ENCODE measurements at regions not wholly inside any gene's neighbourhood (a gene's known extent, or its start where the extent isn't known, plus 50 kb on each side); places are given as distances from the start of the nearest gene placed in this dataset.

DNA sequence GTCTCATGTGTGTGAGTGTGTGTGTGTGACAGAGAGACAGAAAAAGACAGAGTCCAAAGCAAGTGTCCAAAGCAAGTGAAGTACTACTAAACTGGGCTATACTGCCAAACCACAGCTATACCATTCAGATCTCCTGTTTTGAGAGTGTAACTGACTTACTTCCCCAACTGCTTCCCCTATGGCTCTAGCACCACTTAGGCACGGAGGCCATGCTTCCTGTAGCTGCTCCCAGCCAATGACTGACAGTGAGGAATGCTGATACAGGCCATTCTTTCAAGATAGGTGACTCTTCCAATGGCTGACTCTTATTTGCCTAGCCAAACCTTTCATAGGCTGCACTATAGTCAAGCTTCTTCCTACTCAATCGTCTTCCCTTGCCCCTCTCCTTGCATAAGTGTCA lies 393.2 kb downstream of the BCAT1 start:
- DNase-seq (ENCODE audit: low read depth), result no peak
- TF ChIP-seq, protein P1, sequence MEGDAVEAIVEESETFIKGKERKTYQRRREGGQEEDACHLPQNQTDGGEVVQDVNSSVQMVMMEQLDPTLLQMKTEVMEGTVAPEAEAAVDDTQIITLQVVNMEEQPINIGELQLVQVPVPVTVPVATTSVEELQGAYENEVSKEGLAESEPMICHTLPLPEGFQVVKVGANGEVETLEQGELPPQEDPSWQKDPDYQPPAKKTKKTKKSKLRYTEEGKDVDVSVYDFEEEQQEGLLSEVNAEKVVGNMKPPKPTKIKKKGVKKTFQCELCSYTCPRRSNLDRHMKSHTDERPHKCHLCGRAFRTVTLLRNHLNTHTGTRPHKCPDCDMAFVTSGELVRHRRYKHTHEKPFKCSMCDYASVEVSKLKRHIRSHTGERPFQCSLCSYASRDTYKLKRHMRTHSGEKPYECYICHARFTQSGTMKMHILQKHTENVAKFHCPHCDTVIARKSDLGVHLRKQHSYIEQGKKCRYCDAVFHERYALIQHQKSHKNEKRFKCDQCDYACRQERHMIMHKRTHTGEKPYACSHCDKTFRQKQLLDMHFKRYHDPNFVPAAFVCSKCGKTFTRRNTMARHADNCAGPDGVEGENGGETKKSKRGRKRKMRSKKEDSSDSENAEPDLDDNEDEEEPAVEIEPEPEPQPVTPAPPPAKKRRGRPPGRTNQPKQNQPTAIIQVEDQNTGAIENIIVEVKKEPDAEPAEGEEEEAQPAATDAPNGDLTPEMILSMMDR (conservative IDR thresholded peaks at IDR 0.05; ENCODE audit: low read length), result no peak
- H3K4me3 ChIP-seq (ENCODE audit: low read length), result no peak overlapping the region

DNA sequence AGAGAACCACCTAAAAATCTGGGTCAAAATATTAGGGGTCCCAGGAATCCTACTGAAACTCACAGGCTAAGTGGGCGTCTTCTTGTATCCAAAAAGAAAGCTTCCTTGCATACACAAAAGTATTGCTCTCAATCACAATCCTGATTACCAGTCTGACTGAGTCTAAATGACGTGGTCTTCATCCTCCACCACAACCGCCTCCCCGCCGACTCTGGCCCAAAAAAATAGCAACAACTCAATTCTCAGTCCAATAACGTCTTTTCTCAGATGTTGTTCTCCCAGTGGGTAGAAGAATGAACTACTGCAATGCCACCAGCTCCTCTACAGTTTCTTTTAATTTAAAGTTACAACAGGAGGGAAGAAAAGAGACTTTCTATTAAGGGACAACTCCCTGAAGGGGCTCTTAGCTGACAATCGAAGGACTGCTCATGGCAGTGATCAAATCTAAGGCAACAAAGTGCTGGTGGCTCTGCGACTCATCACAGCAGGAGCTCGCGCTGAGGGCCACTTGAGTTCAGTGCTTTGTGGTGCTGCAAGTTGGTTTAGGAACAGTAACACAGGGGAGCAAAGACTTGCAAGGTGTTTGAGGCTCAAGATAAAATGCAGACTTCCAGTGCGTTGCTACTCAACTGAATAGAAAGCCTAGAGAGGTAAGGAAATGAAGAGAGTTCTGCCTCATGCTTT lies 394.1 kb downstream of the BCAT1 start:
- H3K4me3 ChIP-seq (ENCODE audit: low read length), result no peak overlapping the region
- TF ChIP-seq, protein P1 (conservative IDR thresholded peaks at IDR 0.05; ENCODE audit: low read length), result no peak
- DNase-seq (ENCODE audit: low read depth), result no peak

DNA sequence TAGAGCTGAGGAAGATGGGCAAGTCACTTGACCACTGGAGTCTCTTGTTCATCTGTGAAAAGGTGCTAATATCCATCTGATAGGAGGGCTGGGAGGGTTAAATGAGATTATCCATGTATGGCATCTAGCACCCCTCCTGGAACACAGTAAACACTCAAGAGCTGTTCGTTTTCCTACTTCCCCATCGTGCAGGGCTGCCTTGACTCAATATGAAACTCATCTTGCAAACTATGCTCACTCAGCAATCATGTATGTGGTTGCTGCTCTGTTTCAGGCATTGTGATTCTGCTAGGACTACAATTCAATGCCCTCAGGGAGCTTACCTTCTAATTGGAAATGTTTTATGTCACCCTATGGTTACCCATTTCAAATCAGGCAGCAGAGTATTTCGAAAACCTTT lies 395.6 kb downstream of the BCAT1 start:
- DNase-seq (ENCODE audit: low read depth), result no peak
- no peak overlapping the region for H3K4me3 ChIP-seq (ENCODE audit: low read length)
- TF ChIP-seq, protein P1 (conservative IDR thresholded peaks at IDR 0.05; ENCODE audit: low read length), result no peak

DNA sequence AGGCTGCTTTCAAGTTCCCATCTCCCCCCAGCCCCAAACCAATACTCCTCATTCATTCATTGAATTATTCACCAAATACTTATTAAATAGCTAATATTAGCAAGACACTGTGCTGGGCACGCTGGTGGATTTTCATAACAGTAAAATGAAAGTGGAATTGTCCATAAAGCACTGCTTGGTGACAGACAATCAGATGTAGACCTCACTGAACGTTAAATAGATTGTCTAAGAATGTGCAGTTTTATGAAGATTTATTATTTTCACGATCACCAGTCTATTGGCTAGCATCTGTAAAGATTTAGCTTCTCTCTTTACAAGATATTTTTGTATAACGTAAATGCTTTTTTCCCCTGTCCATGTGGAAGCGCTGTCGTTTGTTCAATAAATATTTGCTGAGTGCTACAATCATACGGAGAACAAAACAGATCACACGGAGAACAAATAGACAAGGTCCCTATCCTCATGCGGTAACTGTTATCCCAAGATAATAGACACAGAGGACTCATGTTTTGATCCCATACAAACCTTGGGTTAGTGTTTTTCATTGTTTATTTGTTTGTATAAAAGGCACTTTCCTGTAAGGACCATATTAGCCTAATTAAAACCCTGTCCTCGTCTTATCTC lies 397.6 kb downstream of the BCAT1 start:
- DNase-seq (ENCODE audit: low read depth), result no peak
- no peak overlapping the region for H3K4me3 ChIP-seq (ENCODE audit: low read length)
- TF ChIP-seq, protein P1 (conservative IDR thresholded peaks at IDR 0.05; ENCODE audit: low read length), result no peak

DNA sequence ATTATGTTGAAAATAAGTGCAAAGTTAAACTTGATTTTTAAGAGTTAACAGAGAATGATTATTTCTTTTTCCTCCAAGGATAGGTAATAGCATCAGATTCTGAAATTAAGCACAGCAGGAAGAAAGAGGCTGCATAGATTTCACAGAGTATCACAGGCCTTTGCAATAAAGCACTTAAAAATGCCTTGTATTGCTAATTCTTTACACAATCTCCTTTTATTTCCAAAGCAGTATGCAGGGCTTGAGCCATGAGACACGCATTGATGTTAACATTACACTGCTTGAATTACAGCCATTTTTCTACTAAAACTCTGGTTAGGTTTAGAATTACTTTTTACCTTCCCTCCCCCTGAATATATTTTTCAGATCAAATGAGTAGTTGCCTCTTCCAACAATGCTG lies 398.3 kb downstream of the BCAT1 start:
- no peak for DNase-seq (ENCODE audit: low read depth)
- TF ChIP-seq, protein P1 (conservative IDR thresholded peaks at IDR 0.05; ENCODE audit: low read length), result no peak
- H3K4me3 ChIP-seq (ENCODE audit: low read length), result no peak overlapping the region

DNA sequence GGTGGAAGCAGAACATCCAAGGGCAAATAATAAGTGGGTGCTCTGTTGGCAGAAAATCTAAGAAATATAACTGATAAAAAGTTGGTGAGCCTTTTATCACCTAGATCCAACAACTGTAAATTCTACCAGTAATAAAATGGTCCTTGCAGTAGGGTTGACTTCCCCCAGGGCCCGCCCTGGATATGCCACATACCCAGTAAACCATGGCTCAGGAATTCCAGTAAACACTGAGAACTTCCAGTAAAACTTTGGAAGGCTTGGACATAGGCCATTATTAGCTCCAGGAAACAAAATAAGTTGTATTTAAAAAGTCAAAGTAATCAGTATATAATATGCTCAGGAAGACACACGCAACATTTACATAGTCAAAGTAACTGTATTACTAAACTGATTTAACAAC lies 402.2 kb downstream of the BCAT1 start:
- TF ChIP-seq, protein P1 (conservative IDR thresholded peaks at IDR 0.05; ENCODE audit: low read length), result no peak
- H3K4me3 ChIP-seq (ENCODE audit: low read length), result no peak overlapping the region
- DNase-seq (ENCODE audit: low read depth), result no peak

DNA sequence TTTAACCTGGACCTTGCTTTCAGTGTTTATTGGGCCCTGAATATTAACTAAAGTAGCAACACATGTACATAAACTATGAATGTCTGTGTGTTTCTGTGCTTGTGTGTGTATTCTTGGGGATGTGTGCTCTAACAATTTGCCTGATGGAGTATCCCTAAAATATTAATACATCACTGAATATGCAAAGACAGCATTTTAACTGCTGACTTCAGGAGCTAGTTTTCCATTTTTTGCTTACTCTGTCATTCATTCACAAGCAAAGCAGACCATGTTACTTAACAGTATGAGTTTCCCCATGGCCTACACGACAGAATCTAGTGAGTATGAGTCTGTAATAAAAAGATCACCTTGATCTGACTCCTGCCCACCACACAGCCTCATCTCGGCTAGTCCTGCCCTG lies 402.8 kb downstream of the BCAT1 start:
- no peak overlapping the region for H3K4me3 ChIP-seq (ENCODE audit: low read length)
- TF ChIP-seq, protein P1 (conservative IDR thresholded peaks at IDR 0.05; ENCODE audit: low read length), result no peak
- DNase-seq (ENCODE audit: low read depth), result no peak

Measured in AG10803 (cell line).